Ishikawa (cell line): ENCODE measurements at regions not wholly inside any gene's neighbourhood (a gene's known extent, or its start where the extent isn't known, plus 50 kb on each side); places are given as distances from the start of the nearest gene placed in this dataset.

Experiments used
- CEBPB ChIP-seq: IDR thresholded peaks from 2 replicates; pipeline ENCODE4 v1.6.1; 2012
- CREB1 ChIP-seq: IDR thresholded peaks from 2 replicates; pipeline ENCODE4 v1.6.1; 2012; ENCODE audit warnings: low read depth
- EGR1 ChIP-seq: IDR thresholded peaks from 2 replicates; pipeline ENCODE4 v1.6.1; 2012
- EP300 ChIP-seq: IDR thresholded peaks from 2 replicates; pipeline ENCODE4 v1.6.1; 2012; ENCODE audit warnings: borderline replicate concordance
- FOXM1 ChIP-seq: IDR thresholded peaks from 2 replicates; pipeline ENCODE4 v1.6.1; 2012; ENCODE audit warnings: low read depth, borderline replicate concordance
- NFIC ChIP-seq: IDR thresholded peaks from 2 replicates; pipeline ENCODE4 v1.6.1; 2012
- RAD21 ChIP-seq: IDR thresholded peaks from 2 replicates; pipeline ENCODE4 v1.6.1; 2012; ENCODE audit warnings: low read depth
- TAF1 ChIP-seq: IDR thresholded peaks from 2 replicates; pipeline ENCODE4 v1.6.1; 2012; ENCODE audit warnings: low read depth, mild to moderate bottlenecking
- TCF12 ChIP-seq: IDR thresholded peaks from 2 replicates; pipeline ENCODE4 v1.6.1; 2012; ENCODE audit warnings: low read depth
- TEAD4 ChIP-seq: IDR thresholded peaks from 2 replicates; pipeline ENCODE4 v1.6.1; 2012
- YY1 ChIP-seq: IDR thresholded peaks from 2 replicates; pipeline ENCODE4 v1.6.1; 2012; ENCODE audit warnings: low read depth
- ZBTB7A ChIP-seq: IDR thresholded peaks from 2 replicates; pipeline ENCODE4 v1.6.1; 2012; ENCODE audit warnings: low read depth
- TF ChIP-seq, protein P1 (sequence below): IDR thresholded peaks from 2 replicates; pipeline ENCODE4 v1.6.1; 2012
- TF ChIP-seq, protein P2 (sequence below): IDR thresholded peaks from 2 replicates; pipeline ENCODE4 v1.6.1; 2012
- TF ChIP-seq, protein P3 (sequence below): IDR thresholded peaks from 2 replicates; pipeline ENCODE4 v1.6.1; 2012; ENCODE audit warnings: low read depth, mild to moderate bottlenecking

DNA sequence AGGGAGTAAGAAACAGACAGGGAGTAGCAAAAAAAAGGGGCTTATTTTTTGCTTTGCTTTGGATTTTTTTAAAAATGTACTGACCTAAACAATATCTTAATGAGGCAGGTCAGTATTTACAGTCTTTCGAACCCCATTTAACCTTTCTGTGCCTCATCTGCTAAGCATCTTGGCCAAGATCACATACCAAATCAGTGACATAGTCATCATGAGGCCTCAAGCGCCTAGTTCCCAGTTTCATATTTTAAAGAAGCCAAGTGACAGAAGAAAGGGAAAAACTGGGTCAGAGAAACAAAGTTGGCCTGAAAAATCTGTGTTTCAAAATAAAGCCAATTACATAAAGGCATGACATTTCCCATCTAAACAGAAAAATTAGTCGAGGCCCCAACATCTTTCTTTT lies 94.6 kb upstream of the WDR44 start:
- TF ChIP-seq ZBTB7A (no peak), CREB1 (no peak), TAF1 (no peak), EGR1 (no peak), TCF12 (no peak), YY1 (no peak), NFIC (no peak), TEAD4 (no peak), FOXM1 (no peak), EP300 (no peak)
- TF ChIP-seq, protein P1, sequence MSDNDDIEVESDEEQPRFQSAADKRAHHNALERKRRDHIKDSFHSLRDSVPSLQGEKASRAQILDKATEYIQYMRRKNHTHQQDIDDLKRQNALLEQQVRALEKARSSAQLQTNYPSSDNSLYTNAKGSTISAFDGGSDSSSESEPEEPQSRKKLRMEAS, result no peak
- TF ChIP-seq, protein P2, sequence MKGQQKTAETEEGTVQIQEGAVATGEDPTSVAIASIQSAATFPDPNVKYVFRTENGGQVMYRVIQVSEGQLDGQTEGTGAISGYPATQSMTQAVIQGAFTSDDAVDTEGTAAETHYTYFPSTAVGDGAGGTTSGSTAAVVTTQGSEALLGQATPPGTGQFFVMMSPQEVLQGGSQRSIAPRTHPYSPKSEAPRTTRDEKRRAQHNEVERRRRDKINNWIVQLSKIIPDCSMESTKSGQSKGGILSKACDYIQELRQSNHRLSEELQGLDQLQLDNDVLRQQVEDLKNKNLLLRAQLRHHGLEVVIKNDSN, result no peak
- TF ChIP-seq, protein P3, sequence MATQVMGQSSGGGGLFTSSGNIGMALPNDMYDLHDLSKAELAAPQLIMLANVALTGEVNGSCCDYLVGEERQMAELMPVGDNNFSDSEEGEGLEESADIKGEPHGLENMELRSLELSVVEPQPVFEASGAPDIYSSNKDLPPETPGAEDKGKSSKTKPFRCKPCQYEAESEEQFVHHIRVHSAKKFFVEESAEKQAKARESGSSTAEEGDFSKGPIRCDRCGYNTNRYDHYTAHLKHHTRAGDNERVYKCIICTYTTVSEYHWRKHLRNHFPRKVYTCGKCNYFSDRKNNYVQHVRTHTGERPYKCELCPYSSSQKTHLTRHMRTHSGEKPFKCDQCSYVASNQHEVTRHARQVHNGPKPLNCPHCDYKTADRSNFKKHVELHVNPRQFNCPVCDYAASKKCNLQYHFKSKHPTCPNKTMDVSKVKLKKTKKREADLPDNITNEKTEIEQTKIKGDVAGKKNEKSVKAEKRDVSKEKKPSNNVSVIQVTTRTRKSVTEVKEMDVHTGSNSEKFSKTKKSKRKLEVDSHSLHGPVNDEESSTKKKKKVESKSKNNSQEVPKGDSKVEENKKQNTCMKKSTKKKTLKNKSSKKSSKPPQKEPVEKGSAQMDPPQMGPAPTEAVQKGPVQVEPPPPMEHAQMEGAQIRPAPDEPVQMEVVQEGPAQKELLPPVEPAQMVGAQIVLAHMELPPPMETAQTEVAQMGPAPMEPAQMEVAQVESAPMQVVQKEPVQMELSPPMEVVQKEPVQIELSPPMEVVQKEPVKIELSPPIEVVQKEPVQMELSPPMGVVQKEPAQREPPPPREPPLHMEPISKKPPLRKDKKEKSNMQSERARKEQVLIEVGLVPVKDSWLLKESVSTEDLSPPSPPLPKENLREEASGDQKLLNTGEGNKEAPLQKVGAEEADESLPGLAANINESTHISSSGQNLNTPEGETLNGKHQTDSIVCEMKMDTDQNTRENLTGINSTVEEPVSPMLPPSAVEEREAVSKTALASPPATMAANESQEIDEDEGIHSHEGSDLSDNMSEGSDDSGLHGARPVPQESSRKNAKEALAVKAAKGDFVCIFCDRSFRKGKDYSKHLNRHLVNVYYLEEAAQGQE, result no peak

DNA sequence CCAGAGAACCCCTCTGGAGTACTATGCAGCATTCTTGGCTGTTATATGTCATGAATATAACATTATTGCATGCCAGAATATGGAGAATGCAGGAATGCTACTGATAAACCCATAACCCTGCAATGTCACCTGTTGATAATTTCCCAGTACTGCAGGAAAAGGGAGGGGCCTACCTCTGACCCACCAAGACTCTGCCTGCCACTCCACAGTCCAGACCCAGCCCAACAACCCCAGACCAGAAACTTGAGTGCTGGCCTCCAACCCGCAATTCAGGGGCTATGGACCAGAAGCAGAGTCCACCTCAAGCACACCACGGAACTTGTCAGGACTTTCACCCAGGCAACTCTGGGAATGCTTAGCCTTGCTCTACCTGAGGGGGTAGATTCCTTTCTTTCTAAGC lies 92.9 kb upstream of the WDR44 start:
- TF ChIP-seq EP300, result no peak

DNA sequence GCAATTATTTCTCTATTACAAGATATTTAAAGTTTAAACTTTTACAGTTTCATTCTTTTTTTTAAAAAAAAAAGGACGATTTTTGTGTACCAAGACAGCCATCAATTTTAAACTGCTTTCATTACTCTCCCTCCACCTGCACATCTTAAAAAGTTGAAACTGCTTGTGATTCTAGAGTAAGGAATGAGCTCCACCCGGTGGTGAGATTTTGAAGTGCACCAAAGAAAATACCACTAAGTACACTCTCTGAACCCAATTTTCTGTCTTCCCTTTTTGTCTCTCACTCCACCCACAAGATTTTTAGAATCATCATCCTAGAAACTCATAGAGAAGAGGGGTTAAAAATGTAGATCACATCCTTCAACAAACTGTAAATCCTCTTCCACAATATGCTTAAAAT lies 91.3 kb upstream of the WDR44 start:
- TF ChIP-seq CEBPB (no peak), RAD21 (peak; percentile 69), EGR1 (no peak), YY1 (no peak)
- TF ChIP-seq, protein P3, result no peak

DNA sequence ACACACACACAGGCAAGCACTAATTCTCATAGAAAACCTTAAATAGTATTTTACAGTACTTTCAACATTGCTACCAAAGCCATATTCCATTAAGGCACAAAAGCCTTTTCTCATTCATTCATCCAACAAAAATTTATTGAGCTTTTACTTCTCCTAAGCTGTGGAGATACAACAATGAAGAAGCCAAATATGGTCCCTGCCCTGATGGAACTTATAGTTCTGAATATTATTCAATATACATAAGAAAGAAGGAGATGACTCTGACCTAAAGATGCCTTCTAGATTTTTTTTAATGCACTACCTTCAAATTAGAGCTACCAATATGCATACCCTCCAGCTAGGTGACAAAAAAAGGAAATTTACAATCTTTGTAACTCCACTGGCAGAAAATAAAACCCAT lies 90.0 kb upstream of the WDR44 start:
- TF ChIP-seq, protein P3, result no peak
- TF ChIP-seq TEAD4, result no peak
- TF ChIP-seq EGR1, result no peak
- no peak for TF ChIP-seq TAF1
- TF ChIP-seq RAD21, result no peak
- TF ChIP-seq YY1, result no peak
- TF ChIP-seq ZBTB7A, result no peak
- TF ChIP-seq FOXM1, result no peak
- TF ChIP-seq NFIC, result no peak
- no peak for TF ChIP-seq TCF12
- no peak for TF ChIP-seq CREB1
- TF ChIP-seq CEBPB, result no peak
- TF ChIP-seq, protein P1, result no peak
- TF ChIP-seq EP300, result no peak
- TF ChIP-seq, protein P2, result no peak

DNA sequence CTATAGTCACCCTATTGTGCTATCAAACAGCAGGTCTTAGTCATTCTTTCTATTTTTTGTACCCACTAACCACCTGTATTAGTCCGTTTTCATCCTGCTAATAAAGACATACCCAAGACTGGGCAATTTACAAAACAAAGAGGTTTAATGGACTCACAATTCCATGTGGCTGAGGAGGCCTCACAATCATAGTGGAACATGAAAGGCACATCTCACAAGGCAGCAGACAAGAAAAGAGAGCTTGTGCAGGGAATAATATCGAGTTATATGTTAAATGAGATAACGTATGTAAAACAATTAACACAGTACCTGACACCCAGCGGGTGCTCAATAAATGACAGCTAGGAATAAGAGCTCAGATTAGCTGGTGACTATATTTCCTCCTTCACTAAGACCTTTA lies 88.1 kb upstream of the WDR44 start:
- TF ChIP-seq TEAD4 (no peak), EP300 (no peak), CEBPB (no peak), TAF1 (no peak), YY1 (no peak), TCF12 (no peak), NFIC (no peak), EGR1 (no peak), CREB1 (no peak)
- TF ChIP-seq, protein P1, result no peak
